ENCODE measurements at regions not wholly inside any gene's neighbourhood (a gene's known extent, or its start where the extent isn't known, plus 50 kb on each side); places are given as distances from the start of the nearest gene placed in this dataset.

DNA sequence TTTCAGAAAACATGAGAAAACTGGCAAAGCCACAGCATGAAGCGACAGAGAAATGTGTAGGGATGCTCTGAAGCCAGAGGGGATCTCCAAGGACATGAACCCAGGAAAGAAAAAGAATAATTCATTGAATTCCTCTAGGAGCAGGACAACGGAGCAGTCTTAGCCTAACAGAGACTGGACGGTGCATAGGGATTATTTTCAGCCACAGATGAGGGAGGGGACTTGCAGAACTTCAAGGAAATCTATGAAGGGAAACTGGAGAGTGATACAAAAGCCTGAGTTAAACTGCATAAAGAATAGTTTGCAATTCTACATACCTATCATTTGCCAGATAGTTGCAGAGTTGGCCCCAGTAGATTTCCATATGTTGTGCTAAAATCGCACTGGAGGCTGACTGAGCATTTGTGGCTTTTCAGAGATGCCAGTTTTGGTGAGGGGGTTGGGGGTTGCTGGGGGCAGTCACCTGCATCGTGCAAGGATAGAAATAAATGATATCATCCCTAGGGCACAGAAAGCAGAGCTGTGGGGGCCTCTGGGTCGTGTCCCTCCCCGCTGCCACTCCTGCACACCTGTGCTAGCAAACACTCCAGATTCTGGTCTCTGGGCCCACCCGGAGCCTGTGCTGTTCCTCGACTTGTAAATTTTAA, 443.2 kb upstream of the JARID2 start:
- H3K4me3 Mint-ChIP-seq = no peak overlapping the region
- peaks cover 40% of the 10 kb centered on the region for H3K4me1 Mint-ChIP-seq
- H3K27me3 Mint-ChIP-seq (ENCODE audit: low read depth) = peaks cover 19% of the 10 kb centered on the region
- no peak for DNase-seq (ENCODE audit: low spot score)
- H3K27ac Mint-ChIP-seq = no peak overlapping the region
- peaks cover 27% of the 10 kb centered on the region for H3K36me3 Mint-ChIP-seq
- ATAC-seq = no peak
- ChIA-PET POLR2A (no interaction called here), CTCF (no interaction called here)
- TF ChIP-seq GABPB1 (CRISPR knock-in tag; IDR thresholded peaks at IDR 0.05) (no peak), ZNF219 (CRISPR knock-in tag; IDR thresholded peaks at IDR 0.05; ENCODE audit: borderline replicate concordance) (no peak), ATF1 (CRISPR knock-in tag; IDR thresholded peaks at IDR 0.05) (no peak), MYBL2 (CRISPR knock-in tag; IDR thresholded peaks at IDR 0.05) (no peak), OVOL2 (CRISPR knock-in tag; IDR thresholded peaks at IDR 0.05; ENCODE audit: borderline replicate concordance) (no peak), ZNF396 (CRISPR knock-in tag; IDR thresholded peaks at IDR 0.05; ENCODE audit: borderline replicate concordance) (no peak), TCF7 (CRISPR knock-in tag; IDR thresholded peaks at IDR 0.05; ENCODE audit: low read depth) (no peak), GTF2I (CRISPR knock-in tag; conservative IDR thresholded peaks at IDR 0.05) (no peak), EMX1 (CRISPR knock-in tag; IDR thresholded peaks at IDR 0.05) (no peak), ETV6 (CRISPR knock-in tag; IDR thresholded peaks at IDR 0.05) (no peak), FOXK1 (CRISPR knock-in tag; IDR thresholded peaks at IDR 0.05) (no peak)
- TF ChIP-seq, protein P1, sequence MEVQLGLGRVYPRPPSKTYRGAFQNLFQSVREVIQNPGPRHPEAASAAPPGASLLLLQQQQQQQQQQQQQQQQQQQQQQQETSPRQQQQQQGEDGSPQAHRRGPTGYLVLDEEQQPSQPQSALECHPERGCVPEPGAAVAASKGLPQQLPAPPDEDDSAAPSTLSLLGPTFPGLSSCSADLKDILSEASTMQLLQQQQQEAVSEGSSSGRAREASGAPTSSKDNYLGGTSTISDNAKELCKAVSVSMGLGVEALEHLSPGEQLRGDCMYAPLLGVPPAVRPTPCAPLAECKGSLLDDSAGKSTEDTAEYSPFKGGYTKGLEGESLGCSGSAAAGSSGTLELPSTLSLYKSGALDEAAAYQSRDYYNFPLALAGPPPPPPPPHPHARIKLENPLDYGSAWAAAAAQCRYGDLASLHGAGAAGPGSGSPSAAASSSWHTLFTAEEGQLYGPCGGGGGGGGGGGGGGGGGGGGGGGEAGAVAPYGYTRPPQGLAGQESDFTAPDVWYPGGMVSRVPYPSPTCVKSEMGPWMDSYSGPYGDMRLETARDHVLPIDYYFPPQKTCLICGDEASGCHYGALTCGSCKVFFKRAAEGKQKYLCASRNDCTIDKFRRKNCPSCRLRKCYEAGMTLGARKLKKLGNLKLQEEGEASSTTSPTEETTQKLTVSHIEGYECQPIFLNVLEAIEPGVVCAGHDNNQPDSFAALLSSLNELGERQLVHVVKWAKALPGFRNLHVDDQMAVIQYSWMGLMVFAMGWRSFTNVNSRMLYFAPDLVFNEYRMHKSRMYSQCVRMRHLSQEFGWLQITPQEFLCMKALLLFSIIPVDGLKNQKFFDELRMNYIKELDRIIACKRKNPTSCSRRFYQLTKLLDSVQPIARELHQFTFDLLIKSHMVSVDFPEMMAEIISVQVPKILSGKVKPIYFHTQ (CRISPR knock-in tag; IDR thresholded peaks at IDR 0.05) = no peak
- TF ChIP-seq, protein P2, sequence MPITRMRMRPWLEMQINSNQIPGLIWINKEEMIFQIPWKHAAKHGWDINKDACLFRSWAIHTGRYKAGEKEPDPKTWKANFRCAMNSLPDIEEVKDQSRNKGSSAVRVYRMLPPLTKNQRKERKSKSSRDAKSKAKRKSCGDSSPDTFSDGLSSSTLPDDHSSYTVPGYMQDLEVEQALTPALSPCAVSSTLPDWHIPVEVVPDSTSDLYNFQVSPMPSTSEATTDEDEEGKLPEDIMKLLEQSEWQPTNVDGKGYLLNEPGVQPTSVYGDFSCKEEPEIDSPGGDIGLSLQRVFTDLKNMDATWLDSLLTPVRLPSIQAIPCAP (CRISPR knock-in tag; IDR thresholded peaks at IDR 0.05) = no peak
- TF ChIP-seq, protein P3, sequence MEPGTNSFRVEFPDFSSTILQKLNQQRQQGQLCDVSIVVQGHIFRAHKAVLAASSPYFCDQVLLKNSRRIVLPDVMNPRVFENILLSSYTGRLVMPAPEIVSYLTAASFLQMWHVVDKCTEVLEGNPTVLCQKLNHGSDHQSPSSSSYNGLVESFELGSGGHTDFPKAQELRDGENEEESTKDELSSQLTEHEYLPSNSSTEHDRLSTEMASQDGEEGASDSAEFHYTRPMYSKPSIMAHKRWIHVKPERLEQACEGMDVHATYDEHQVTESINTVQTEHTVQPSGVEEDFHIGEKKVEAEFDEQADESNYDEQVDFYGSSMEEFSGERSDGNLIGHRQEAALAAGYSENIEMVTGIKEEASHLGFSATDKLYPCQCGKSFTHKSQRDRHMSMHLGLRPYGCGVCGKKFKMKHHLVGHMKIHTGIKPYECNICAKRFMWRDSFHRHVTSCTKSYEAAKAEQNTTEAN (CRISPR knock-in tag; IDR thresholded peaks at IDR 0.05) = no peak
- peaks cover 22% of the 10 kb centered on the region for H3K9me3 Mint-ChIP-seq

DNA sequence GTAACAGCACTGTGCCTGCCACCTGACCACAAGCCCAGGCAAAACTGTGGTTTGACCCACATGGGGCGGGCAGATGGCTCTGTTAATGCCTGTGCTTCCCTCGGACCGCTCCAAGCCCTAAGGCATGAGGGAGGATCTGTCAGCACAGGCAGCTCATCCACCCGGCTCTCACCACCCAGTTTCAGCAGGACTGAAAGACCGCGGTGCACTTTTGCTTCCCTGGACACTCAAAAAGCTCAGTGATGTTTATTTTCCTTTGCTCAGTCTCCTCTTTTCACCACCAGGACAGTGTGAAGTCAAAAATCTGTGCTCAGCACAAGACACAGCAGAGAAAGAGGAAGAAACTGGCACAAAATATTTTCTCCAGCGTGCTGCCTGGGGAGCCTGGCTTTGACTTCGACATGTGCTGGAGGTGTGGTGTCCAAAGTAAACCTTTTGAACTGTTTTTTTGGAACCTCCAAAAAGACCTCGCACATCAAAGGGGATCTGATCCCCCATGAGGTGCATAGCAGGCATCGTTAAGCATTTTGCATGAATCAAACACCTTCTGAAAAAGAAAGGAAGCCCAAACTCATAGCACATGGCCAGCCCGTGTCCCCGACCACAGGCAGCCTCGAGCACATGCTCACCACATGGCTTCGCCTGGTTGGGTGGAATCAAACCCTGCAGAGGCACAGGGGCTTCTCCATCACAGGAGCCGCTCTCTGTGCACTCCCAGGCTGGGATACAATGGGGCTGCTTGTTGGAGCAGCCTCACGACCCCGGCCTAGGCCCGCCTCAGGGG, 441.7 kb upstream of the JARID2 start:
- no peak for DNase-seq (ENCODE audit: low spot score)
- Mint-ChIP-seq H3K4me1 (peaks cover 28% of the 10 kb centered on the region), H3K36me3 (peaks cover 37% of the 10 kb centered on the region), H3K9me3 (peaks cover 32% of the 10 kb centered on the region), H3K27ac (no peak overlapping the region), H3K27me3 (ENCODE audit: low read depth) (peaks cover 19% of the 10 kb centered on the region), H3K4me3 (no peak overlapping the region)
- ATAC-seq = no peak
- ChIA-PET POLR2A (interaction anchor here (0.8 kb wide), 1 partner anchor 12 kb away, joined by 3 read pairs; no protein-coding TSS in a partner anchor), CTCF (no interaction called here)
- TF ChIP-seq JAZF1 (CRISPR knock-in tag; IDR thresholded peaks at IDR 0.05) (no peak), NR1H2 (CRISPR knock-in tag; IDR thresholded peaks at IDR 0.05) (peak; percentile 46; the same call in 1 of the 2 replicates), ESRRA (CRISPR knock-in tag; IDR thresholded peaks at IDR 0.05; ENCODE audit: borderline replicate concordance) (0 out of 2 replicates have a peak, but pooled peaks have one; percentile 35), ZNF423 (CRISPR knock-in tag; IDR thresholded peaks at IDR 0.05) (no peak), ZBTB21 (CRISPR knock-in tag; IDR thresholded peaks at IDR 0.05; ENCODE audit: borderline replicate concordance) (peak; percentile 45; the same call in 1 of the 2 replicates), CREB1 (CRISPR knock-in tag; IDR thresholded peaks at IDR 0.05) (0 out of 2 replicates have a peak, but pooled peaks have one; percentile 8), FOXP1 (CRISPR knock-in tag; IDR thresholded peaks at IDR 0.05; ENCODE audit: borderline replicate concordance) (0 out of 2 replicates have a peak, but pooled peaks have one; percentile 16), SMAD3 (CRISPR knock-in tag; IDR thresholded peaks at IDR 0.05; ENCODE audit: borderline replicate concordance) (0 out of 2 replicates have a peak, but pooled peaks have one; percentile 47)
- TF ChIP-seq, protein P4, sequence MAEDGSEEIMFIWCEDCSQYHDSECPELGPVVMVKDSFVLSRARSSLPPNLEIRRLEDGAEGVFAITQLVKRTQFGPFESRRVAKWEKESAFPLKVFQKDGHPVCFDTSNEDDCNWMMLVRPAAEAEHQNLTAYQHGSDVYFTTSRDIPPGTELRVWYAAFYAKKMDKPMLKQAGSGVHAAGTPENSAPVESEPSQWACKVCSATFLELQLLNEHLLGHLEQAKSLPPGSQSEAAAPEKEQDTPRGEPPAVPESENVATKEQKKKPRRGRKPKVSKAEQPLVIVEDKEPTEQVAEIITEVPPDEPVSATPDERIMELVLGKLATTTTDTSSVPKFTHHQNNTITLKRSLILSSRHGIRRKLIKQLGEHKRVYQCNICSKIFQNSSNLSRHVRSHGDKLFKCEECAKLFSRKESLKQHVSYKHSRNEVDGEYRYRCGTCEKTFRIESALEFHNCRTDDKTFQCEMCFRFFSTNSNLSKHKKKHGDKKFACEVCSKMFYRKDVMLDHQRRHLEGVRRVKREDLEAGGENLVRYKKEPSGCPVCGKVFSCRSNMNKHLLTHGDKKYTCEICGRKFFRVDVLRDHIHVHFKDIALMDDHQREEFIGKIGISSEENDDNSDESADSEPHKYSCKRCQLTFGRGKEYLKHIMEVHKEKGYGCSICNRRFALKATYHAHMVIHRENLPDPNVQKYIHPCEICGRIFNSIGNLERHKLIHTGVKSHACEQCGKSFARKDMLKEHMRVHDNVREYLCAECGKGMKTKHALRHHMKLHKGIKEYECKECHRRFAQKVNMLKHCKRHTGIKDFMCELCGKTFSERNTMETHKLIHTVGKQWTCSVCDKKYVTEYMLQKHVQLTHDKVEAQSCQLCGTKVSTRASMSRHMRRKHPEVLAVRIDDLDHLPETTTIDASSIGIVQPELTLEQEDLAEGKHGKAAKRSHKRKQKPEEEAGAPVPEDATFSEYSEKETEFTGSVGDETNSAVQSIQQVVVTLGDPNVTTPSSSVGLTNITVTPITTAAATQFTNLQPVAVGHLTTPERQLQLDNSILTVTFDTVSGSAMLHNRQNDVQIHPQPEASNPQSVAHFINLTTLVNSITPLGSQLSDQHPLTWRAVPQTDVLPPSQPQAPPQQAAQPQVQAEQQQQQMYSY (CRISPR knock-in tag; IDR thresholded peaks at IDR 0.05) = peak; percentile 32; the same call in 1 of the 2 replicates
- TF ChIP-seq, protein P5, sequence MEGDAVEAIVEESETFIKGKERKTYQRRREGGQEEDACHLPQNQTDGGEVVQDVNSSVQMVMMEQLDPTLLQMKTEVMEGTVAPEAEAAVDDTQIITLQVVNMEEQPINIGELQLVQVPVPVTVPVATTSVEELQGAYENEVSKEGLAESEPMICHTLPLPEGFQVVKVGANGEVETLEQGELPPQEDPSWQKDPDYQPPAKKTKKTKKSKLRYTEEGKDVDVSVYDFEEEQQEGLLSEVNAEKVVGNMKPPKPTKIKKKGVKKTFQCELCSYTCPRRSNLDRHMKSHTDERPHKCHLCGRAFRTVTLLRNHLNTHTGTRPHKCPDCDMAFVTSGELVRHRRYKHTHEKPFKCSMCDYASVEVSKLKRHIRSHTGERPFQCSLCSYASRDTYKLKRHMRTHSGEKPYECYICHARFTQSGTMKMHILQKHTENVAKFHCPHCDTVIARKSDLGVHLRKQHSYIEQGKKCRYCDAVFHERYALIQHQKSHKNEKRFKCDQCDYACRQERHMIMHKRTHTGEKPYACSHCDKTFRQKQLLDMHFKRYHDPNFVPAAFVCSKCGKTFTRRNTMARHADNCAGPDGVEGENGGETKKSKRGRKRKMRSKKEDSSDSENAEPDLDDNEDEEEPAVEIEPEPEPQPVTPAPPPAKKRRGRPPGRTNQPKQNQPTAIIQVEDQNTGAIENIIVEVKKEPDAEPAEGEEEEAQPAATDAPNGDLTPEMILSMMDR (IDR thresholded peaks at IDR 0.05) = no peak
